Retinal pigment epithelial cell (primary cell): ENCODE measurements at regions not wholly inside any gene's neighbourhood (a gene's known extent, or its start where the extent isn't known, plus 50 kb on each side); places are given as distances from the start of the nearest gene placed in this dataset.

Experiments used
- DNase-seq: peaks from one replicate; pipeline ENCODE4 v3.0.0-alpha.2; 2010; ENCODE audit warnings: low read depth
- H3K4me3 ChIP-seq: 2 replicates; pipeline ENCODE4 v1.5.1; 2011; ENCODE audit warnings: mild to moderate bottlenecking, low read length, control low read depth, moderate library complexity
- CTCF ChIP-seq: conservative IDR thresholded peaks from 2 replicates; pipeline ENCODE4 v1.5.1; 2011; ENCODE audit warnings: low read depth, low read length, control low read depth, inconsistent platforms

- H3K4me3 ChIP-seq, result no peak overlapping the region
- no peak for TF ChIP-seq CTCF
- no peak for DNase-seq
These were observed 70.4 kb downstream of the CHRM3 start for GRCh38 chr1:239456788-239457187.

- DNase-seq, result no peak
- no peak for TF ChIP-seq CTCF
- no peak overlapping the region for H3K4me3 ChIP-seq
These were observed 71.2 kb downstream of the CHRM3 start for GRCh38 chr1:239457491-239458143.

- no peak overlapping the region for H3K4me3 ChIP-seq
- no peak for TF ChIP-seq CTCF
- no peak for DNase-seq
These were observed 71.8 kb downstream of the CHRM3 start for GRCh38 chr1:239458144-239458500.

- no peak for TF ChIP-seq CTCF
- DNase-seq, result no peak
- H3K4me3 ChIP-seq, result no peak overlapping the region
These were observed 81.4 kb downstream of the CHRM3 start for GRCh38 chr1:239467730-239468129.

GRCh38 chr1:239478069-239478468, 91.7 kb downstream of the CHRM3 start:
- TF ChIP-seq CTCF, result no peak
- DNase-seq, result no peak

GRCh38 chr1:239483391-239483790, 97.0 kb downstream of the CHRM3 start:
- no peak for TF ChIP-seq CTCF
- DNase-seq, result no peak

More at GRCh38 chr1:239478069-239478468, 91.7 kb downstream of the CHRM3 start:
- no peak overlapping the region for H3K4me3 ChIP-seq

GRCh38 chr1:239493811-239494414, 107.5 kb downstream of the CHRM3 start:
- TF ChIP-seq CTCF, result no peak
- DNase-seq, result no peak

More at GRCh38 chr1:239483391-239483790, 97.0 kb downstream of the CHRM3 start:
- H3K4me3 ChIP-seq, result no peak overlapping the region

More at GRCh38 chr1:239493811-239494414, 107.5 kb downstream of the CHRM3 start:
- H3K4me3 ChIP-seq, result no peak overlapping the region
